ENCODE measurements at regions not wholly inside any gene's neighbourhood (a gene's known extent, or its start where the extent isn't known, plus 50 kb on each side); places are given as distances from the start of the nearest gene placed in this dataset.

DNA sequence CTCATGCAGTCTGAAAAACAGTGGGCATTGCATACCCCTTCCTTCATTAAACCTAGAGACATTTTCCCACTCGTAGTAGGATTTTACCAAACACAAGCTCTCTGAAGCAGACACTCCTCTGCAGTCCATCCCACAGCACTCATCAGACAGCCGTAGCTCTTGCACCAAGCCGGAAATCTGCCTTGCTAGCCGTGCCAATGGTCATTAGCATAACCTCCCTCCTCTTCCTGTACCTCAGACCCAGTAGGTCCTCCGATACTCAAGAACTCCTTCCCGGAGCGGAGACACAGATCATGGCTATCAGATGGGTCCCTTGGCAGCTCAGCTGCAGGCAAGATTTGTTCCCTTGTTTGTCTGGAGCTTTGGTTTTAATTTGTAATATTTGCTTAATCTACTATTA, 483.1 kb upstream of the PSMD7 start:
- no peak overlapping the region for H3K27ac ChIP-seq (ENCODE audit: low read depth, low read length)
- no peaks in the 10 kb centered on the region for H3K9me2 ChIP-seq (replicated peaks; ENCODE audit: control insufficient read depth, low read length)
- H3K9me3 ChIP-seq (ENCODE audit: control insufficient read depth, insufficient read depth, low read length) = no peaks in the 10 kb centered on the region
- no peak overlapping the region for H3K4me2 ChIP-seq (ENCODE audit: low read length)
- no peaks in the 10 kb centered on the region for H3K36me3 ChIP-seq (ENCODE audit: control insufficient read depth, low read length)
- TF ChIP-seq, protein P1, sequence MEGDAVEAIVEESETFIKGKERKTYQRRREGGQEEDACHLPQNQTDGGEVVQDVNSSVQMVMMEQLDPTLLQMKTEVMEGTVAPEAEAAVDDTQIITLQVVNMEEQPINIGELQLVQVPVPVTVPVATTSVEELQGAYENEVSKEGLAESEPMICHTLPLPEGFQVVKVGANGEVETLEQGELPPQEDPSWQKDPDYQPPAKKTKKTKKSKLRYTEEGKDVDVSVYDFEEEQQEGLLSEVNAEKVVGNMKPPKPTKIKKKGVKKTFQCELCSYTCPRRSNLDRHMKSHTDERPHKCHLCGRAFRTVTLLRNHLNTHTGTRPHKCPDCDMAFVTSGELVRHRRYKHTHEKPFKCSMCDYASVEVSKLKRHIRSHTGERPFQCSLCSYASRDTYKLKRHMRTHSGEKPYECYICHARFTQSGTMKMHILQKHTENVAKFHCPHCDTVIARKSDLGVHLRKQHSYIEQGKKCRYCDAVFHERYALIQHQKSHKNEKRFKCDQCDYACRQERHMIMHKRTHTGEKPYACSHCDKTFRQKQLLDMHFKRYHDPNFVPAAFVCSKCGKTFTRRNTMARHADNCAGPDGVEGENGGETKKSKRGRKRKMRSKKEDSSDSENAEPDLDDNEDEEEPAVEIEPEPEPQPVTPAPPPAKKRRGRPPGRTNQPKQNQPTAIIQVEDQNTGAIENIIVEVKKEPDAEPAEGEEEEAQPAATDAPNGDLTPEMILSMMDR (IDR thresholded peaks at IDR 0.05; ENCODE audit: low read depth, low read length, poor library complexity, severe bottlenecking) = no peak
- TF ChIP-seq EZH2phosphoT487 (IDR thresholded peaks at IDR 0.05; ENCODE audit: borderline replicate concordance, low read length) = no peak
- H3K4me3 ChIP-seq (ENCODE audit: low read length) = no peak overlapping the region
- H3F3A ChIP-seq (ENCODE audit: control insufficient read depth, insufficient read depth) = no peaks in the 10 kb centered on the region
- H3K4me1 ChIP-seq (ENCODE audit: control insufficient read depth, low read length) = no peaks in the 10 kb centered on the region
- no peaks in the 10 kb centered on the region for H3K79me2 ChIP-seq (ENCODE audit: control insufficient read depth, low read length)
- H4K20me1 ChIP-seq (ENCODE audit: control insufficient read depth, insufficient read depth, low read depth, low read length) = no peaks in the 10 kb centered on the region
- H3K27me3 ChIP-seq (ENCODE audit: control insufficient read depth, low read length) = no peaks in the 10 kb centered on the region

DNA sequence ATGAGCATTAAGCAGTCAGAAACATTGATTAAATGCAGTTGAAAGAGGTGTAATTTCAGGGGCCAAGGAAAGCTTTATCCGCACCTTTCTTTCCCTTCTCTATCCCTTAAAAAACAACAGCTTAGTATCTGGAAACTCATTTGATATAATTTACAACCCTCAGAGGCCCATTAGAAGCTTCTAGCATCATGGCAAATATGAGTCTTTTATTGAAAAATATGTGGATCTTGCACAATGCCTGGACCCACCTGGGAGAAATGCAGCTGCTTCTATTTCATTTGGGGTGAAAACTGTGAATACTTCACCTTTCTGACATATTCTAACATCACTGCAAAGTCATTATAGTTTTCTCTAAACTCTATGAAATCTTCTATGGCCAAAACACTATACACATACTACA, 492.2 kb upstream of the PSMD7 start:
- no peaks in the 10 kb centered on the region for H3F3A ChIP-seq (ENCODE audit: control insufficient read depth, insufficient read depth)
- H3K27me3 ChIP-seq (ENCODE audit: control insufficient read depth, low read length) = no peaks in the 10 kb centered on the region
- H3K4me3 ChIP-seq (ENCODE audit: low read length) = no peak overlapping the region
- H3K4me2 ChIP-seq (ENCODE audit: low read length) = no peak overlapping the region
- H3K9me2 ChIP-seq (replicated peaks; ENCODE audit: control insufficient read depth, low read length) = no peaks in the 10 kb centered on the region
- no peak for TF ChIP-seq EZH2phosphoT487 (IDR thresholded peaks at IDR 0.05; ENCODE audit: borderline replicate concordance, low read length)
- TF ChIP-seq, protein P1 (IDR thresholded peaks at IDR 0.05; ENCODE audit: low read depth, low read length, poor library complexity, severe bottlenecking) = no peak
- no peaks in the 10 kb centered on the region for H3K9me3 ChIP-seq (ENCODE audit: control insufficient read depth, insufficient read depth, low read length)
- no peaks in the 10 kb centered on the region for H4K20me1 ChIP-seq (ENCODE audit: control insufficient read depth, insufficient read depth, low read depth, low read length)
- H3K36me3 ChIP-seq (ENCODE audit: control insufficient read depth, low read length) = no peaks in the 10 kb centered on the region
- H3K4me1 ChIP-seq (ENCODE audit: control insufficient read depth, low read length) = no peaks in the 10 kb centered on the region
- H3K79me2 ChIP-seq (ENCODE audit: control insufficient read depth, low read length) = no peaks in the 10 kb centered on the region
- no peak overlapping the region for H3K27ac ChIP-seq (ENCODE audit: low read depth, low read length)

DNA sequence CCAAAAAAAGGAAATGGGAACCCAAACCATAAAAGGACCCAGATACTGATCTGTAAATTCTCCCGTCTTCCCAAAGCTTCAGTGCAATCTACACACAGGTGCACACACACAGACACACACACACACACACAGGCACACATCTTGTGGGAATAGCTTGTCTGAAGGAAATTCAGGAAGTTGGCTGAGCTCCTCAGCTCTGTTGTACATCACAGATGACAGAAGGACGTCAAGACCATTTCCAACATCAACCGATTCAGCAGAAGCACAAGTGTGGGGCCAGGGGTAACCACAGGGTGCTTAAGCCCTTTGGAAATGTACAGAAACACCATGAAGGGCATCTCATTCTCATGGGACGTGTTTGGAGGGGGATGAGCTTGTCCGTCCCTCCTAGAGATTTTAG, 498.1 kb upstream of the PSMD7 start:
- Histone ChIP-seq H3K27me3 (ENCODE audit: control insufficient read depth, low read length) (no peaks in the 10 kb centered on the region), H3F3A (ENCODE audit: control insufficient read depth, insufficient read depth) (no peaks in the 10 kb centered on the region), H3K36me3 (ENCODE audit: control insufficient read depth, low read length) (no peaks in the 10 kb centered on the region), H3K4me2 (ENCODE audit: low read length) (no peak overlapping the region), H3K9me3 (ENCODE audit: control insufficient read depth, insufficient read depth, low read length) (no peaks in the 10 kb centered on the region), H3K79me2 (ENCODE audit: control insufficient read depth, low read length) (no peaks in the 10 kb centered on the region), H3K4me1 (ENCODE audit: control insufficient read depth, low read length) (no peaks in the 10 kb centered on the region), H3K27ac (ENCODE audit: low read depth, low read length) (no peak overlapping the region), H3K9me2 (replicated peaks; ENCODE audit: control insufficient read depth, low read length) (no peaks in the 10 kb centered on the region), H4K20me1 (ENCODE audit: control insufficient read depth, insufficient read depth, low read depth, low read length) (no peaks in the 10 kb centered on the region), H3K4me3 (ENCODE audit: low read length) (no peak overlapping the region)
- TF ChIP-seq EZH2phosphoT487 (IDR thresholded peaks at IDR 0.05; ENCODE audit: borderline replicate concordance, low read length) = no peak
- TF ChIP-seq, protein P1 (IDR thresholded peaks at IDR 0.05; ENCODE audit: low read depth, low read length, poor library complexity, severe bottlenecking) = no peak

DNA sequence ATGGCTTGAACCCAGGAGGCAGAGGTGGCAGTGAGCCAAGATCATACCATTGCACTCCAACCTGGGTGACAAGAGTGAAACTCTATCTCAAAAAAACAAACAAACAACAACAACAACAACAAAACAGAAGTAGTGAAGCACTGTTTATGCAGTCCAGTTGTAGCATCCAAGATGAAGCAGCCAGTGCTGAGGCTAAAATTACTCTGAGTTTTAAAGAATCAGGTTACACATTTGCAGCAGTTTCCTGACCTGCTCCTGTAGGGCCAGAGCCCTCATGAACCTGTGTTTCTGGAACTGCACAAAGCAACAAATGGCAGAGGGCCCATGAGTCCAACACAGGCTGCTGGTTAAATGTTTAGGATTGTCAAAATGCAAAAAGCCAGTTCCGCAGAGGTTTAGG, 499.5 kb upstream of the PSMD7 start:
- H3K79me2 ChIP-seq (ENCODE audit: control insufficient read depth, low read length) = no peaks in the 10 kb centered on the region
- no peaks in the 10 kb centered on the region for H3K4me1 ChIP-seq (ENCODE audit: control insufficient read depth, low read length)
- no peaks in the 10 kb centered on the region for H3K27me3 ChIP-seq (ENCODE audit: control insufficient read depth, low read length)
- H3K27ac ChIP-seq (ENCODE audit: low read depth, low read length) = no peak overlapping the region
- H3F3A ChIP-seq (ENCODE audit: control insufficient read depth, insufficient read depth) = no peaks in the 10 kb centered on the region
- no peaks in the 10 kb centered on the region for H4K20me1 ChIP-seq (ENCODE audit: control insufficient read depth, insufficient read depth, low read depth, low read length)
- TF ChIP-seq EZH2phosphoT487 (IDR thresholded peaks at IDR 0.05; ENCODE audit: borderline replicate concordance, low read length) = no peak
- TF ChIP-seq, protein P1 (IDR thresholded peaks at IDR 0.05; ENCODE audit: low read depth, low read length, poor library complexity, severe bottlenecking) = no peak
- no peaks in the 10 kb centered on the region for H3K36me3 ChIP-seq (ENCODE audit: control insufficient read depth, low read length)
- H3K9me2 ChIP-seq (replicated peaks; ENCODE audit: control insufficient read depth, low read length) = no peaks in the 10 kb centered on the region
- H3K4me2 ChIP-seq (ENCODE audit: low read length) = no peak overlapping the region
- H3K4me3 ChIP-seq (ENCODE audit: low read length) = no peak overlapping the region
- no peaks in the 10 kb centered on the region for H3K9me3 ChIP-seq (ENCODE audit: control insufficient read depth, insufficient read depth, low read length)

Measured in DOHH2 (cell line).